IMR-90 (cell line): ENCODE measurements at regions not wholly inside any gene's neighbourhood (a gene's known extent, or its start where the extent isn't known, plus 50 kb on each side); places are given as distances from the start of the nearest gene placed in this dataset.

Experiments
- ATAC-seq: fragments of 200-7000 bp; cut with Tn5 transposase; 2 replicates; pipeline ENCODE4 v1.9.1; 2020; ENCODE audit warnings: low read depth, mild to moderate bottlenecking, moderate library complexity
- BruUV-seq: library from RNA; stranded (reverse); fragments of 400-500 nt; replicated peaks from 2 replicates; lab custom pipeline; 2021; lab: Mats Ljungman, UMichigan
- CTCF ChIA-PET: fragments of 300-600 bp; formaldehyde crosslinking; extraction: SDS; loops from one replicate; lab custom pipeline; 2021; ENCODE audit warnings: antibody characterized with exemption; lab: Yijun Ruan, JAX
- POLR2A ChIA-PET: fragments of 300-600 bp; sonication (Branson Sonifier 250); formaldehyde crosslinking; loops from one replicate; lab custom pipeline; 2022; ENCODE audit warnings: antibody characterized with exemption; ENCODE audit not compliant: unreplicated experiment; lab: Charles Lee
- DNase-seq: peaks from one replicate; pipeline ENCODE4 v3.0.0; 2013
- H2AFZ ChIP-seq: replicated peaks from 2 replicates; pipeline ENCODE3; 2013; ENCODE audit warnings: low read length, mild to moderate bottlenecking; ENCODE audit not compliant: poor library complexity
- H2AK5ac ChIP-seq: 2 replicates; pipeline ENCODE4 v1.6.1; 2013; ENCODE audit warnings: low read depth, low read length, inconsistent platforms
- H2AK9ac ChIP-seq: replicated peaks from 2 replicates; pipeline ENCODE3; 2013; ENCODE audit warnings: mild to moderate bottlenecking, low read depth, low read length, moderate library complexity; ENCODE audit not compliant: poor library complexity
- H2BK120ac ChIP-seq: 2 replicates; pipeline ENCODE4 v1.6.1; 2013; ENCODE audit warnings: low read depth, low read length, inconsistent platforms
- H2BK15ac ChIP-seq: 3 replicates; pipeline ENCODE4 v1.6.1; 2013; ENCODE audit warnings: low read depth, low read length, inconsistent platforms
- H2BK20ac ChIP-seq: 2 replicates; pipeline ENCODE4 v1.6.1; 2013; ENCODE audit warnings: low read depth, mild to moderate bottlenecking, inconsistent platforms, low read length, moderate library complexity
- H2BK5ac ChIP-seq: 2 replicates; pipeline ENCODE4 v1.6.1; 2013; ENCODE audit warnings: mild to moderate bottlenecking, low read depth, low read length, inconsistent platforms; ENCODE audit not compliant: poor library complexity, severe bottlenecking
- H3K14ac ChIP-seq: replicated peaks from 2 replicates; pipeline ENCODE4 v1.6.1; 2013; ENCODE audit warnings: low read depth, low read length, inconsistent platforms
- H3K18ac ChIP-seq: 2 replicates; pipeline ENCODE4 v1.6.1; 2013; ENCODE audit warnings: low read depth, low read length, control low read depth
- H3K23ac ChIP-seq: 2 replicates; pipeline ENCODE4 v1.6.1; 2013; ENCODE audit warnings: low read depth, low read length, inconsistent platforms
- H3K27ac ChIP-seq: 2 replicates; pipeline ENCODE4 v1.5.1; 2013; ENCODE audit warnings: mild to moderate bottlenecking, control low read depth, low read length; ENCODE audit not compliant: insufficient read depth
- H3K27me3 ChIP-seq: 2 replicates; pipeline ENCODE4 v1.6.1; 2013; ENCODE audit warnings: low read length; ENCODE audit not compliant: control insufficient read depth, insufficient read depth
- H3K36me3 ChIP-seq: 2 replicates; pipeline ENCODE4 v1.6.1; 2013; ENCODE audit warnings: low read length, mixed read lengths; ENCODE audit not compliant: control insufficient read depth, insufficient read depth
- H3K4ac ChIP-seq: 2 replicates; pipeline ENCODE4 v1.6.1; 2013; ENCODE audit warnings: low read depth, low read length, inconsistent platforms
- H3K4me1 ChIP-seq: 2 replicates; pipeline ENCODE4 v1.6.1; 2013; ENCODE audit warnings: low read length, mixed read lengths; ENCODE audit not compliant: control insufficient read depth, insufficient read depth
- H3K4me2 ChIP-seq: 2 replicates; pipeline ENCODE4 v1.6.1; 2013; ENCODE audit warnings: low read depth, mild to moderate bottlenecking, control low read depth, low read length, moderate library complexity
- H3K4me3 ChIP-seq: 2 replicates; pipeline ENCODE4 v1.5.1; 2013; ENCODE audit warnings: low read depth, mild to moderate bottlenecking, control low read depth, low read length, moderate library complexity; ENCODE audit not compliant: insufficient read depth
- H3K56ac ChIP-seq: 2 replicates; pipeline ENCODE4 v1.6.1; 2013; ENCODE audit warnings: low read length, inconsistent platforms; ENCODE audit not compliant: insufficient read depth; ENCODE audit errors: extremely low read depth
- H3K79me1 ChIP-seq, 2 experiments: 2 replicates each; pipeline ENCODE4 v1.6.1; 2013; ENCODE audit warnings: low read length in 2 of 2, inconsistent platforms in 1 of 2, low read depth in 1 of 2
- H3K9ac ChIP-seq: 2 replicates; pipeline ENCODE4 v1.6.1; 2013; ENCODE audit warnings: low read depth, low read length, control low read depth
- H3K9me1 ChIP-seq: 2 replicates; pipeline ENCODE4 v1.6.1; 2013; ENCODE audit warnings: low read length, inconsistent platforms; ENCODE audit not compliant: insufficient read depth
- H3K9me3 ChIP-seq: 2 replicates; pipeline ENCODE4 v1.6.1; 2013; ENCODE audit warnings: low read length; ENCODE audit not compliant: control insufficient read depth, insufficient read depth
- H4K20me1 ChIP-seq: 2 replicates; pipeline ENCODE4 v1.6.1; 2013; ENCODE audit warnings: low read length, inconsistent platforms; ENCODE audit not compliant: insufficient read depth
- H4K5ac ChIP-seq: 2 replicates; pipeline ENCODE4 v1.6.1; 2013; ENCODE audit warnings: mild to moderate bottlenecking, low read depth, low read length, control low read depth
- H4K8ac ChIP-seq, 2 experiments: 2 replicates each; pipeline ENCODE4 v1.6.1; 2013; ENCODE audit warnings: low read depth in 2 of 2, low read length in 2 of 2, control low read depth in 1 of 2, inconsistent platforms in 1 of 2
- H4K91ac ChIP-seq: 2 replicates; pipeline ENCODE4 v1.6.1; 2013; ENCODE audit warnings: low read depth, low read length, inconsistent platforms; ENCODE audit not compliant: insufficient read depth
- CTCF ChIP-seq: conservative IDR thresholded peaks from 2 replicates; pipeline ENCODE4 v1.5.1; 2012; ENCODE audit warnings: mild to moderate bottlenecking, low read depth, low read length, improper control_type of control experiment
- RCOR1 ChIP-seq: IDR thresholded peaks from 2 replicates; pipeline ENCODE4 v1.6.1; 2012; ENCODE audit warnings: mild to moderate bottlenecking, low read length, improper control_type of control experiment; ENCODE audit not compliant: insufficient replicate concordance
- WGBS, 2 experiments: methylation state at CpG; one replicate each; pipeline versions ENCODE4 v1.1.5 to v1.1.7; 2013; ENCODE audit warnings: missing lambda C conversion rate in 2 of 2; ENCODE audit not compliant: insufficient read length in 1 of 2; ENCODE audit errors: extremely low coverage in 2 of 2; 5-methylcytosine and 5-hydroxymethylcytosine counted together
- dilution Hi-C: fragments of 300-500 bp; cut with HindIII; formaldehyde crosslinking; loops from one replicate; pipeline ENCODE4 v1.14.3; 2018; ENCODE audit warnings: low sequenced_read_pairs; ENCODE audit not compliant: unreplicated experiment
- in situ Hi-C: fragments of 300-500 bp; cut with MboI; formaldehyde crosslinking; loops from 3 replicates; pipeline ENCODE4 v1.14.3; 2019; ENCODE audit warnings: low sequenced_read_pairs, inconsistent platforms, mixed read lengths
- intact Hi-C: fragments of 100-400 bp; cut with micrococcal nuclease; formaldehyde crosslinking; loops from 2 replicates; pipeline ENCODE4 v1.10.0; 2022

- in situ Hi-C loops = no loop called here
These were observed 231.2 kb downstream of the NHLRC3 start for GRCh38 chr13:39269411-39269810.

More at GRCh38 chr13:39269411-39269810, 231.2 kb downstream of the NHLRC3 start:
- H3K9me1 ChIP-seq = no peaks in the 10 kb centered on the region
- no peak overlapping the region for H4K8ac ChIP-seq
- no peak overlapping the region for H2BK15ac ChIP-seq
- H4K20me1 ChIP-seq = no peaks in the 10 kb centered on the region
- H2AFZ ChIP-seq = no peak overlapping the region
- H3K9me3 ChIP-seq = no peaks in the 10 kb centered on the region
- no peak overlapping the region for H3K18ac ChIP-seq
- ChIA-PET CTCF (no interaction called here), POLR2A (no interaction called here)
- dilution Hi-C loops (no loop called here), intact Hi-C loops (loop anchor here (5.0 kb wide), 1 partner anchor 217 kb away; no protein-coding TSS in a partner anchor)
- no peaks in the 10 kb centered on the region for H3K36me3 ChIP-seq
- H3K9ac ChIP-seq = no peak overlapping the region
- H2AK9ac ChIP-seq = no peak overlapping the region
- H2BK20ac ChIP-seq = no peak overlapping the region
- no peak overlapping the region for H3K4me3 ChIP-seq
- H2BK120ac ChIP-seq = no peak overlapping the region
- H3K27me3 ChIP-seq = no peaks in the 10 kb centered on the region; the same call in 1 of the 2 replicates
- no peak overlapping the region for H3K4me2 ChIP-seq
- TF ChIP-seq CTCF = no peak
- TF ChIP-seq RCOR1 = no peak
- no peak for ATAC-seq
- H3K79me1 ChIP-seq = no peaks in the 10 kb centered on the region
- no peaks in the 10 kb centered on the region for H3K4me1 ChIP-seq
- no TSS peak for BruUV-seq
- no peak overlapping the region for H3K14ac ChIP-seq
- no peak overlapping the region for H2BK5ac ChIP-seq
- H4K91ac ChIP-seq = no peak overlapping the region
- H3K4ac ChIP-seq = no peak overlapping the region
- no peak overlapping the region for H3K27ac ChIP-seq
- no peak overlapping the region for H3K56ac ChIP-seq
- no CpG with 5 or more reads among the region's 1 CpG for WGBS, 2 experiments
- no peak for DNase-seq
- H3K23ac ChIP-seq = no peak overlapping the region
- no peak overlapping the region for H4K5ac ChIP-seq
- H2AK5ac ChIP-seq = no peak overlapping the region
